ENCODE measurements at regions not wholly inside any gene's neighbourhood (a gene's known extent, or its start where the extent isn't known, plus 50 kb on each side); places are given as distances from the start of the nearest gene placed in this dataset.

DNA sequence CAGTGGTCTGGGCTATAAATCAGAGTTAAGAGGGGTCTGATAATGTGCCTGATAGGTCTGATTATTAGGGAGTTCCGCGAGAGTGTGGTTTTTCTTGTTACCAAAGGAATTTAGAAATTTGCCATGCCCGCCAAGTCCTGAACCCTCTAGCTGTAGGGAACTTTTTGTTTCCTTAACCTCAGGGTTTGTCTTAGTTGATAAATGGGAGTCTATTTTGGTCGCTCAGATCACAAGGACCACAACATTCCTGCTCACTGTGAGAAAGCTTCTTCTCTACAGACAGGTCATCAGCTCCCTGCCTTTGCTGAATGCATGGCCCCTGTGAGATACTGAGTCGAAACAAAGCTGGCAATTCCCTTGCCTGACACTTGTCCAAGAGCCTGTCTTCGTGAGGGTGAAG is 497.8 kb downstream of the HS3ST4 start:
- Histone ChIP-seq H3K79me2 (ENCODE audit: insufficient read depth, low read length) (no peaks in the 10 kb centered on the region), H3K9me3 (ENCODE audit: control insufficient read depth in 1 of 2, insufficient read depth in 1 of 2, low read depth in 1 of 2, low read length in 2 of 2) (peaks cover 5 to 17% of the 10 kb centered on the region in 2 experiments; a peak in 2 of 4 replicates), H4K20me1 (ENCODE audit: insufficient read depth) (no peaks in the 10 kb centered on the region), H3K4me3 (replicated peaks in 1 of 2; ENCODE audit: low read depth in 1 of 2, low read length in 2 of 2) (no peak overlapping the region), H3K36me3 (ENCODE audit: control insufficient read depth in 1 of 2, insufficient read depth in 2 of 2, low read length in 2 of 2) (no peaks in the 10 kb centered on the region), H3K27me3 (ENCODE audit: insufficient read depth, low read length) (no peaks in the 10 kb centered on the region), H2AFZ (ENCODE audit: low read depth, low read length, poor library complexity, severe bottlenecking) (no peak overlapping the region), H3K27ac (ENCODE audit: low read depth, low read length) (no peak overlapping the region), H3K4me2 (ENCODE audit: low read length) (no peak overlapping the region), H3K4me1 (ENCODE audit: control insufficient read depth in 1 of 2, insufficient read depth in 2 of 2, low read length in 2 of 2) (no peaks in the 10 kb centered on the region), H3K9ac (ENCODE audit: low read length) (no peak overlapping the region), H3K9me2 (ENCODE audit: insufficient read depth) (no peaks in the 10 kb centered on the region)
- CTCF ChIA-PET, result no interaction called here
- RAD21 ChIA-PET (ENCODE audit: low non-redundant PET in 1 of 2, low total read pairs in 2 of 2, uncharacterized antibody in 2 of 2, unreplicated experiment in 2 of 2), result no interaction called here
- POLR2A ChIA-PET, result no interaction called here
- BruUV-seq (replicated peaks), result no TSS peak
- no peak for TF ChIP-seq EZH2phosphoT487 (IDR thresholded peaks at IDR 0.05; ENCODE audit: borderline replicate concordance)
- TF ChIP-seq, protein P1, sequence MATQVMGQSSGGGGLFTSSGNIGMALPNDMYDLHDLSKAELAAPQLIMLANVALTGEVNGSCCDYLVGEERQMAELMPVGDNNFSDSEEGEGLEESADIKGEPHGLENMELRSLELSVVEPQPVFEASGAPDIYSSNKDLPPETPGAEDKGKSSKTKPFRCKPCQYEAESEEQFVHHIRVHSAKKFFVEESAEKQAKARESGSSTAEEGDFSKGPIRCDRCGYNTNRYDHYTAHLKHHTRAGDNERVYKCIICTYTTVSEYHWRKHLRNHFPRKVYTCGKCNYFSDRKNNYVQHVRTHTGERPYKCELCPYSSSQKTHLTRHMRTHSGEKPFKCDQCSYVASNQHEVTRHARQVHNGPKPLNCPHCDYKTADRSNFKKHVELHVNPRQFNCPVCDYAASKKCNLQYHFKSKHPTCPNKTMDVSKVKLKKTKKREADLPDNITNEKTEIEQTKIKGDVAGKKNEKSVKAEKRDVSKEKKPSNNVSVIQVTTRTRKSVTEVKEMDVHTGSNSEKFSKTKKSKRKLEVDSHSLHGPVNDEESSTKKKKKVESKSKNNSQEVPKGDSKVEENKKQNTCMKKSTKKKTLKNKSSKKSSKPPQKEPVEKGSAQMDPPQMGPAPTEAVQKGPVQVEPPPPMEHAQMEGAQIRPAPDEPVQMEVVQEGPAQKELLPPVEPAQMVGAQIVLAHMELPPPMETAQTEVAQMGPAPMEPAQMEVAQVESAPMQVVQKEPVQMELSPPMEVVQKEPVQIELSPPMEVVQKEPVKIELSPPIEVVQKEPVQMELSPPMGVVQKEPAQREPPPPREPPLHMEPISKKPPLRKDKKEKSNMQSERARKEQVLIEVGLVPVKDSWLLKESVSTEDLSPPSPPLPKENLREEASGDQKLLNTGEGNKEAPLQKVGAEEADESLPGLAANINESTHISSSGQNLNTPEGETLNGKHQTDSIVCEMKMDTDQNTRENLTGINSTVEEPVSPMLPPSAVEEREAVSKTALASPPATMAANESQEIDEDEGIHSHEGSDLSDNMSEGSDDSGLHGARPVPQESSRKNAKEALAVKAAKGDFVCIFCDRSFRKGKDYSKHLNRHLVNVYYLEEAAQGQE (IDR thresholded peaks at IDR 0.05; ENCODE audit: low read depth), result no peak
- TF ChIP-seq FOSL1 (IDR thresholded peaks at IDR 0.05; ENCODE audit: low read depth), result no peak
- TF ChIP-seq JUND (IDR thresholded peaks at IDR 0.05), result no peak
- TF ChIP-seq CBX3 (IDR thresholded peaks at IDR 0.05; ENCODE audit: low read depth), result no peak
- no peak for TF ChIP-seq ZNF274 (IDR thresholded peaks at IDR 0.05; ENCODE audit: low read depth, low read length)
- no peak for TF ChIP-seq CEBPB (IDR thresholded peaks at IDR 0.05; ENCODE audit: low read depth)
- no peak for TF ChIP-seq SRF (IDR thresholded peaks at IDR 0.05; ENCODE audit: low read depth)
- no peak for TF ChIP-seq EZH2 (IDR thresholded peaks at IDR 0.05)
- TF ChIP-seq, protein P2, sequence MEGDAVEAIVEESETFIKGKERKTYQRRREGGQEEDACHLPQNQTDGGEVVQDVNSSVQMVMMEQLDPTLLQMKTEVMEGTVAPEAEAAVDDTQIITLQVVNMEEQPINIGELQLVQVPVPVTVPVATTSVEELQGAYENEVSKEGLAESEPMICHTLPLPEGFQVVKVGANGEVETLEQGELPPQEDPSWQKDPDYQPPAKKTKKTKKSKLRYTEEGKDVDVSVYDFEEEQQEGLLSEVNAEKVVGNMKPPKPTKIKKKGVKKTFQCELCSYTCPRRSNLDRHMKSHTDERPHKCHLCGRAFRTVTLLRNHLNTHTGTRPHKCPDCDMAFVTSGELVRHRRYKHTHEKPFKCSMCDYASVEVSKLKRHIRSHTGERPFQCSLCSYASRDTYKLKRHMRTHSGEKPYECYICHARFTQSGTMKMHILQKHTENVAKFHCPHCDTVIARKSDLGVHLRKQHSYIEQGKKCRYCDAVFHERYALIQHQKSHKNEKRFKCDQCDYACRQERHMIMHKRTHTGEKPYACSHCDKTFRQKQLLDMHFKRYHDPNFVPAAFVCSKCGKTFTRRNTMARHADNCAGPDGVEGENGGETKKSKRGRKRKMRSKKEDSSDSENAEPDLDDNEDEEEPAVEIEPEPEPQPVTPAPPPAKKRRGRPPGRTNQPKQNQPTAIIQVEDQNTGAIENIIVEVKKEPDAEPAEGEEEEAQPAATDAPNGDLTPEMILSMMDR (IDR thresholded peaks at IDR 0.05 in 2 of 3, conservative IDR thresholded peaks at IDR 0.05 in 1 of 3; ENCODE audit: borderline replicate concordance in 1 of 3, insufficient read depth in 1 of 3, low read depth in 2 of 3, low read length in 2 of 3), result no peak
- TF ChIP-seq, protein P3, sequence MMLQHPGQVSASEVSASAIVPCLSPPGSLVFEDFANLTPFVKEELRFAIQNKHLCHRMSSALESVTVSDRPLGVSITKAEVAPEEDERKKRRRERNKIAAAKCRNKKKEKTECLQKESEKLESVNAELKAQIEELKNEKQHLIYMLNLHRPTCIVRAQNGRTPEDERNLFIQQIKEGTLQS (IDR thresholded peaks at IDR 0.05), result no peak
- TF ChIP-seq SP1 (IDR thresholded peaks at IDR 0.05; ENCODE audit: low read depth), result no peak
- intact Hi-C loops (cut with micrococcal nuclease), result no loop called here
- DNase-seq (ENCODE audit: low read depth, low spot score) (no peak), ATAC-seq (no peak)
